Fibroblast of the aortic adventitia (primary cell): ENCODE measurements at regions not wholly inside any gene's neighbourhood (a gene's known extent, or its start where the extent isn't known, plus 50 kb on each side); places are given as distances from the start of the nearest gene placed in this dataset.
"Not testable (repeated sequence)": the region's sequence is repeated elsewhere in the genome, so short reads cannot be mapped to it uniquely, and the experiment has no call there.

Experiments used
- DNase-seq: peaks from one replicate; pipeline ENCODE4 v3.0.0-alpha.2; 2010; ENCODE audit warnings: low read depth
- H3K4me3 ChIP-seq: 2 replicates; pipeline ENCODE4 v1.5.1; 2011; ENCODE audit warnings: low read depth, mild to moderate bottlenecking, control low read depth, low read length, moderate library complexity
- CTCF ChIP-seq: IDR thresholded peaks from 2 replicates; pipeline ENCODE4 v1.5.1; 2011; ENCODE audit warnings: mild to moderate bottlenecking, low read length, control low read depth, inconsistent platforms; ENCODE audit not compliant: insufficient read depth

- TF ChIP-seq CTCF: no peak
- no peak overlapping the region for H3K4me3 ChIP-seq
- DNase-seq: no peak
Observed at GRCh38 chr5:109998726-109999125, 309.0 kb downstream of the MAN2A1 start.

DNA sequence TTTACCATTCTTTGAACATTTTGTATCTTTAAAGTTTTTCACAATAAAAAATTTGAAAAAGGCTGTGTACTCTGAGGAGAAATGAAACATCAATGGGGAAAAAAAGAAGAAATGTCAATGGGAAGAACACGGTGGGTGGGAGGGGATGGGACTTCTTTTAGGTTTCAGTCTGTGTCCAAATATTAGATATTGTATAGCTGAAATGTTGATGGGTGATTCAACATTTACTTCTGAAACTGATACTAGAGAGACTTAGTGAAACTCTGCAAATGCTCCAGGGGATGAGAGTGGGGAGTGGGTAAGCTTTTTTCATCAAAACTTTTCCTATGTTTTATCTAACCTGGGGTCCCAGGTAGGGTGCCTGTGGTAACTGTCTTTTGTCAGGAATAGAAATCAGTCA lies 311.9 kb downstream of the MAN2A1 start:
- DNase-seq: no peak
- H3K4me3 ChIP-seq: no peak overlapping the region
- no peak for TF ChIP-seq CTCF

DNA sequence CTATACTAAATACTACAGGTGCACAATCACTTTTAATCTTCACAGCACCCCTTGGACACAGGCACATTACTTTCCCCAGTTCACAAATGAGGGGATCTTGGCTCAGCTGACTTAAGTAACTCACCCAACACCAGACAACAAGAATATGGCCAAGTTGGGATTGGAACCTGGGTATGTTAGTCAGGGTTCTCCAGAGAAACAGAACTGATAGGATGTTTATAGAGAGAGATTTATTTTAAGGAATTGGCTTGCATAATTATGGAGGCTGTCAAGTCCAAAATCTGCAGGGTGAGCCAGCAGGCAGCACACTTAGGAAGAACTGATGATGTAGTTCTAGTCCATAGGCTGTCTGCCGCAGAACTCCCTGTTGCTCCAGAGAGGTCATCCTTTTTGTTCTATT lies 312.9 kb downstream of the MAN2A1 start:
- no peak for TF ChIP-seq CTCF
- no peak for DNase-seq
- H3K4me3 ChIP-seq: no peak overlapping the region

DNA sequence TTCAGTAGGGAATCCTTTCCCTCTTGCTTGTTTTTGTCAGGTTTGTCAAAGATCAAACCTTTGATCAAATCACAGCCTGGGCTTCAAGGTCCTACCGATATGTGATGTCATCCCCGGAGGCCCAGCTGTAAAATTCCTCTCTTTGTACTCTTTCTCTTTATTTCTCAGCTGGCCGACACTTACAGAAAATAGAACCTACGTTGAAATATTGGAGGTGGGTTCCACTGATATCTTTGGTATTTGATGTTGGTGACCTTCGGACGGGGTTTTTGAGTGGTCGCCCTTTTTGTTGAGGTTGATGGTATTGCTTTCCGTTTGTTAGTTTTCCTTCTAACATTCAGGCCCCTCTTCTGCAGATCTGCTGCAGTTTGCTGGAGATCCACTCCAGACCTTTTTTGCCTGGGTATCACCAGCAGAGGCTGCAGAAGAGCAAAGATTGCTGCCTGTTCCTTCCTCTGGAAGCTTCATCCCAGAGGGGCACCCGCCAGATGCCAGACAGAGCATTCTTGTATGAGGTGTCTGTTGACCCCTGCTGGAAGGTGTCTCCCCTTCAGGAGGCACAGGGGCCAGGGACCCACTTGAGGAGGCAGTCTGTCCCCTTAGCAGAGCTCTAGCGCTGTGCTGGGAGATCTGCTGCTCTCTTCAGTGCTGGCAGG lies 316.3 kb downstream of the MAN2A1 start:
- not testable (repeated sequence) for H3K4me3 ChIP-seq, DNase-seq

GRCh38 chr5:110007101-110007500 lies 317.4 kb downstream of the MAN2A1 start:
- DNase-seq: no peak
- H3K4me3 ChIP-seq: no peak overlapping the region
- no peak for TF ChIP-seq CTCF

DNA sequence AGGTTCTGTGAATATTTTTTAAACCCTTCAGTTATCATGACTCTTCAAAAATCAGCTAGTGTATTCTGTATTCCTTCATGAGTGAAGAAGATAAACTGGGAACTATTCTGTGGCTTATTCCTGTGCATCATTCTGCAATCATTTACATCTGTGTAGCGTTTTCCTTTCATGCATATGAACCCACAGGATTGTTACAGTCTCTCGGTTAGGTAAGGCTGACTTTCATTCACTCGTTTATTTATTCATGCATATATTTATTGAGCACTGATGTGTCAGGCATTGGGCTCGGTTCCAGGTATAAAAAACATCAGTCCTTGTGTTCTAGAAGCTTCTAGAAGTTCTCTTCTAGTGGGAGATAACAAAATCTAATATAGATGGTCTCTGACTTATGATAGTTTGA lies 318.4 kb downstream of the MAN2A1 start:
- TF ChIP-seq CTCF: no peak
- DNase-seq: no peak
- no peak overlapping the region for H3K4me3 ChIP-seq

GRCh38 chr5:110012145-110012544 lies 322.4 kb downstream of the MAN2A1 start:
- no peak for DNase-seq
- no peak overlapping the region for H3K4me3 ChIP-seq
- no peak for TF ChIP-seq CTCF
